ENCODE measurements at regions not wholly inside any gene's neighbourhood (a gene's known extent, or its start where the extent isn't known, plus 50 kb on each side); places are given as distances from the start of the nearest gene placed in this dataset.
"Not testable (repeated sequence)": the region's sequence is repeated elsewhere in the genome, so short reads cannot be mapped to it uniquely, and the experiment has no call there.

GRCh38 chr3:4251412-4251811 lies 51.8 kb upstream of the SETMAR start:
- no peaks in the 10 kb centered on the region for H3K36me3 ChIP-seq (ENCODE audit: insufficient read depth, low read length)
- DNase-seq (ENCODE audit: low read depth, low spot score), result no peak
- H3K9ac ChIP-seq (ENCODE audit: insufficient read length), result no peak overlapping the region
- H3K27ac ChIP-seq, result no peak overlapping the region
- TF ChIP-seq FOXP2 (optimal IDR thresholded peaks at IDR 0.05; ENCODE audit: control extremely low read depth, extremely low read length, insufficient read depth) (no peak), POLR2AphosphoS5 (IDR thresholded peaks at IDR 0.05; ENCODE audit: borderline replicate concordance, low read depth, low read length) (no peak), EZH2 (IDR thresholded peaks at IDR 0.05) (no peak)
- H3K4me3 ChIP-seq, result no peak overlapping the region
- H3K9me3 ChIP-seq (ENCODE audit: low read depth, low read length), result no peaks in the 10 kb centered on the region

GRCh38 chr3:4253072-4253832 lies 49.9 kb upstream of the SETMAR start:
- H3K4me3 ChIP-seq; DNase-seq (ENCODE audit: low read depth, low spot score); H3K9ac ChIP-seq (ENCODE audit: insufficient read length); H3K27ac ChIP-seq; H3K36me3 ChIP-seq (ENCODE audit: insufficient read depth, low read length); H3K9me3 ChIP-seq (ENCODE audit: low read depth, low read length): not testable (repeated sequence)
